Lower leg skin (tissue), 3 donors: ENCODE measurements at regions not wholly inside any gene's neighbourhood (a gene's known extent, or its start where the extent isn't known, plus 50 kb on each side); places are given as distances from the start of the nearest gene placed in this dataset.

ENCODE experiments used
- CTCF ChIP-seq, 3 donors: fragments of 450-650 bp; IDR thresholded peaks; one replicate each; pipeline ENCODE4 v1.5.1; 2016; ENCODE audit warnings: antibody characterized with exemption in 3 of 3, mild to moderate bottlenecking in 3 of 3, moderate library complexity in 2 of 3
- POLR2A ChIP-seq, 2 donors: fragments of 450-650 bp; IDR thresholded peaks; one replicate each; pipeline ENCODE4 v1.6.1; 2016 to 2017; ENCODE audit warnings: antibody characterized with exemption in 2 of 2, mild to moderate bottlenecking in 1 of 2, moderate library complexity in 1 of 2

GRCh38 chr1:198927129-198927528 lies 288.3 kb downstream of the PTPRC start:
- no peak for TF ChIP-seq CTCF (IDR thresholded peaks at IDR 0.05)
- no peak for TF ChIP-seq POLR2A (IDR thresholded peaks at IDR 0.05)
